ENCODE measurements at regions not wholly inside any gene's neighbourhood (a gene's known extent, or its start where the extent isn't known, plus 50 kb on each side); places are given as distances from the start of the nearest gene placed in this dataset.
"Not testable (repeated sequence)": the region's sequence is repeated elsewhere in the genome, so short reads cannot be mapped to it uniquely, and the experiment has no call there.

DNA sequence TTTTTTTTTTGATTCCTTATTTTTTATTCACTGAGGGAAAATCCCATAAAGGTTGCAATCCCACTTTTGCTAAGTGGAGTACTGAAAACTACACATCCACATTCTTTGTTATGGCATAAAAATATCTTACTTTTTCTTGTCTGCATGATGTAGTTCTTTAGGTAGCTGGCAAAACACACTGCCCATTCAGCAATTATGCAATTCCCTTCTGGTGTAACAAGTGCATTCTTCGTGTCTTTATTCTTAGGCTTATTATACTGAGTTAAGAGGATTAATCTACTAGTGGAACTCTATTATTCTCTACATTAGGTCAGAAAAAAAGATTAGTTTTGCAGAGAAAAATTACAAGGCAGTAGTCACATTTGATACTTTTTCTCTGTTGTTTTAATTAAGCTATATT lies 403.8 kb upstream of the GBE1 start:
- DNase-seq (ENCODE audit: low spot score): no peak

DNA sequence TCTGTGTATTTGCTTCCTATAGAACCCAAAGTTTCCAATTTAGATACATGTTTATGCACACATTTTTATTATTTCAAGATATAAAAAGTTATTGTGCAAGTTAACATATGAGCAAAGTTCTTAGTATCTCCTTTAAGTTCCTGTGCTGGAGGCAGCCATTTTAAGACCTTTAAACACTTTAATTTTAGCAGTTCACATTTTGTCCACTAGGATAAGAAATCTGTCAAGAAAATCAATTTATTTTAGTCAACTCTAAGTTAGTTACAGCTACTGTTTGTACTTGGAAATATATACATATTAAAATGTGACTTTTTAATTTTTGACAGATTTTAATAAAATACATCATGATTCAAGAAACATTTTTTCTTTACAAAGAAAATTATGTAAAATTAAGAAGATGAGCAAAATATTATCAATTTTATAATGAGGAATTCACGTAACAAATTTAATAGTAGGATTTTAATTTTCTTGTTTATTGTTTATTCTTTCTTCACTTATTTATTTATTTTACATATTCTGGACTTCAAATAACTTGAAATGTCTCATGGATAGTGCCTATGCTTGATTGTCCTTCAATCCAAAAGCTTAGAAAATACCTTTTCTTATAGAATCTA lies 402.6 kb upstream of the GBE1 start:
- peak; percentile 5 for DNase-seq (ENCODE audit: low spot score)

DNA sequence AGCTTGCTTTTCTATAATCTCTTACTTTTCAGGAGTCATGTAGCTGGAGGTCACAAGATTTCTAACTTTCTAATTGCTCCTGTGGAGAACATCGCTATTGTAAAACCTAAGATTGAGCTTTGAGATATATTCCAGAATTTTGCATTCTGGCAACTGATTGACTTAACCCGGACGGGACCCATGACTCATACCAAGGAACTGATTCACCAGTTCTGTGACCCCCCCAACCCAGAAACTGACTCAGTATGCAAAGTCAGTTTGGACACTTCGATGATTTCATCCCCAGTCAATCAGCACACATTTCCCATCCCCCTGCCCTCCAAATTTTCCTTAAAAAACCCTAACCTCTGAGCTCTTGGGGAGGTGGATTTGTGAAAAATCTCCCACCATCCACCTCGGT lies 396.5 kb upstream of the GBE1 start:
- no peak for DNase-seq (ENCODE audit: low spot score)

DNA sequence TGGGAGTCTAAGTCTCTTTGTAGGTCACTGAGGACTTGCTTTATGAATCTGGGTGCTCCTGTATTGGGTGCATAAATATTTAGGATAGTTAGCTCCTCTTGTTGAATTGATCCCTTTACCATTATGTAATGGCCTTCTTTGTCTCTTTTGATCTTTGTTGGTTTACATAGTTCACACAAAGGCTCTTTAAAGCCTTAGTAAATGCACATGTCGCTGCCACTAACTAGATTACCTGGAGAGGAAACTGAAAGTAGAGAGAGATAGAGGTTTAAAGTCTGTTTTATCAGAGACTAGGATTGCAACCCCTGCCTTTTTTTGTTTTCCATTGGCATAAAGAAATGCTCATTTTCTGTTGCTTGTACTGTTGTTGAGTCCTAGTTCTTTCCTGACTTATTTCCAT lies 392.4 kb upstream of the GBE1 start:
- not testable (repeated sequence) for DNase-seq (ENCODE audit: low spot score)

DNA sequence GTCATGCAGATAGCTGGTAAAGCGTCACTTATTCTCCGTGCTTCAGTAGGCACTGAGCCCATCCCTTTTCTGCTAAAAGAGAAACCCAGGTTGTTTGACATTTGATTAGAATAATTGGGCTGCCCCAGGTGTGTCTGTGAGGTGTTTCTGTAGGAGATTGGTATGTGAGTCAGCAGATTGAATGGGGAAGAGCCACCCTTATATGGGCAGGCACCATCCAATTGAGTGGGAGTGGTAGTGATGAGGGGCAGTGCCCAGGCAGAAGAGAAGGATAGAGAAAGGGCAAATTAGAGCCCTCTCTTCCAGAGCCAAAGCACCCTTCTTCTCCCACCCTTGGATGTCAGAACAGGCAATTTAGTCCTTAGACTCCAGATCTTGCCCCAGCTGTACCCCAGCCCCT lies 384.3 kb upstream of the GBE1 start:
- no peak for DNase-seq (ENCODE audit: low spot score)

DNA sequence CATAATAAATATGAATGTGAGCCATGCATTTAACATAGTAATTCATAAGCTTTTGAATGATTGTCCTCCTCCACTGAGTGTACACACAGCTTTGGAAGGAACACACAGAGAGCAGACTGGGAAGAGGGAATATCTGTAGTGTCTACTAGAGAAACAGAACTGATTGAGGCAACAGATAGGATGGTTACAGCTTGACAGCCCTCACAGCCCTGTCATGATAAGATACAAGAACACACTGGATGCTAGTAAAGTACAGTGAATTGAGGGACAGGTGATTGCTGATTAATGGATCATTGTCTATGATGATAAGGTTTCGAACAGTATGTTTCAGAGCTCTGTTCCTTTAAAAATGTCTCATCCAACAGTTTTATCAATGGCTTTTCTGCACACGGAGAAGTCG lies 383.4 kb upstream of the GBE1 start:
- DNase-seq (ENCODE audit: low spot score): no peak

DNA sequence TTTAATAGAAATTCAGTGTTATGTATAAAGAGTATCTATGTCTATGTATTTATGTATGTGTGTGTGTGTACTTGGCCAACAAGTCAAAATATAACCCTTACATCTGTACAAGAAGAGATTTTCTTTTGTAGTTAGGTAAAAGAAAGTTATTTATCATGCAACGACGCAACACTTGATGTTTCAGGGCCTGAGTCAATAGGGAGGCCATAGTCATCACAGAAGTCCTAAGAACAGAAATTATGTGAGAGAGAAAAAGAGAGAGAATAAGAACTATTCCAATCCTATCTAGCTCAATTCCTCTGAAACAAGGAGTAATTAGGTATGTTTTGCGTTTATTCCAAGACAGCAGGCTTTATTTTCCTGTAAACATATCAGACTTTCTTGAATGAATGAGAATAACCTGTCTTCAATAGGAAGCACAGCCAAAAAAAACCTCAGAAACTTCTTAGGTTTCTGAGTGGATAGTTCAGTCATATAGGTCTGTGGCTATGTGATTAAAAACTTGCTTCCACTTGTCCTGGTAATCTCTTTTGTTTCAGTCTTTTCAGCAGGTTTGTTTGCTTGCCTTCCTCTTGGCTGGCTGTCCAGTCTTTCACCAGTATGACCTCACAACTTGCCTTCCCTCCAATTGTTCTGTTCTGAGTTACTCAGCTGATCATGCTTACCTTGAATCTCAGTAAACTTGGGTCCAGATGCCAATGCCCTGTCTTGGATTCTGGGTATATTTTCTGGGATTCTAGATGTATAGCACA lies 382.4 kb upstream of the GBE1 start:
- no peak for DNase-seq (ENCODE audit: low spot score)

DNA sequence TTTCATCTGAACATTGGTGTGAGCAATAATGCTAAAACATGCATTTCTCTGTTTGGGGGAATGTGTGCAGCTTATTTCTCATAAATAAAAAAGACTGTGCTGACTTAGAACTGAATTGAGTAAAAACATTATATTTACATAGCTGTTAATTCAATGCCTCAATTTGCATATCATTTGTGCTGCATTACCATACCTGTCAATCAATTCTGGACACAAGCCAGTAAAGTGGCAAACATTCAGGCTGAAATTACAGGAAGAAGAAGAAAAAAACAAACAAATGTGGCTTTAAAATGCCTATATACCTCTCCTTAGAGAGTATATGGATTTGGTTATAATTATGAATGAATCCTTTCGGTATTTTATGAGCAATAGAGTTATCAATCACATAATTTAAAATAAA lies 380.1 kb upstream of the GBE1 start:
- no peak for DNase-seq (ENCODE audit: low spot score)

DNA sequence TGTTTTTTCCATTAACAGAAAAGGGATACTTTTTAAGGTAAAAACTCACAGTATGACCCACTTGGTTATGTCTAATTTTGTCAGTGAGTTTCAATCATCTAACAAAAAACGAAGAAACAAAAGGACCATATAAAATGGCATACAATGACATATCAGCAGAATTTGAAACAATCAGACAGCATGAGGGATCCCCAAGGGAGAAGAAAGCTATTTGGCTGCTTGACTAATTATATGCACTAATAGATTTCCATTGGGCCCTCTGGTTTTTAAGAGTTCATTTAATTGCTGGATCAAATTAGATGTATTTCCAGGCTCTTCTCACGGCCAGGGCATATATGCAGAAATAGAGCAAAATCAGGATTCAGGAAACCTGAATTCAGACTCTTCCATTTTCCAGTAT lies 376.4 kb upstream of the GBE1 start:
- no peak for DNase-seq (ENCODE audit: low spot score)

DNA sequence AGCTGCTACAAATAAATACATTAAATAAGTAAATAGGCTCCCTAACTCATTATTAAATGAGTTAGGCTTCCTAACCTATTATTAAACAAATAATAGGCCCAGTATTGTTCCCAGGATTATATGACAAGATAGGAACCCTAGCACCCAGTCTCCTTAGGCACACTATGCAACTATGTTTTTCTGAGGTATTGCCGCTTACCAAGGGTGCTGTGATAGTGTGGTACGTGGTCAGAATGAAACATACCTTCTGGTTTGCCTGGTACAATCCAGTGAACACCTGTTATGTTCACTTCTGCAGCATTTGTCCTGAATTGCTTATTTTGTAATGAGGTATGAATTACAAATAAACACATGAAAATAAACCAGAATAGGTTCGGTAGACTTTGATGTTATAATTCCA lies 375.6 kb upstream of the GBE1 start:
- no peak for DNase-seq (ENCODE audit: low spot score)

DNA sequence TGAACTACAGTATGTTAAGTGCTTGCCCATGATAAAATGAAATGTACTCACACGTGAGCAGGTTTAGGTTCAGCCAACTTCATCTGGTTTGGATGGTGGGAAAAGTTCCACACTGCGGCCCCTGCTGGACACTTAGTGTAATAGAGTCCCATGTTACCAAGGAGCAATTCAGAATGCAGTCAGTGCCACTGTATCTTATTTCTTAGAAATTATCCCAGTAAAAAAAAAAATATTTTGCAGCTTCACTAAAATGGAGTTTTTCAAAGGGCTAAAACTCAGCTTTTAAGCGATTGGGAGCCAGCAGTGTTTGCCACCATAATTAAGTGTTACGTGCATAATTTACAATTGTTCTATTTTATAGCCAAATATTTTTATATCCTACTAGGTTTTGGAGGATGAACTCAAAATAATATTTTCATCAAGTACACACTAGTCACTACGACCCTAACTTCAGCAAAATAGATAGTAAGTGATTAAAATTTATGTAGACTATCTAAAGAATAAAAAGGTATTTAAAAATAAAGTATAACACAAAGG lies 371.7 kb upstream of the GBE1 start:
- peak; percentile 66 for DNase-seq (ENCODE audit: low spot score)

DNA sequence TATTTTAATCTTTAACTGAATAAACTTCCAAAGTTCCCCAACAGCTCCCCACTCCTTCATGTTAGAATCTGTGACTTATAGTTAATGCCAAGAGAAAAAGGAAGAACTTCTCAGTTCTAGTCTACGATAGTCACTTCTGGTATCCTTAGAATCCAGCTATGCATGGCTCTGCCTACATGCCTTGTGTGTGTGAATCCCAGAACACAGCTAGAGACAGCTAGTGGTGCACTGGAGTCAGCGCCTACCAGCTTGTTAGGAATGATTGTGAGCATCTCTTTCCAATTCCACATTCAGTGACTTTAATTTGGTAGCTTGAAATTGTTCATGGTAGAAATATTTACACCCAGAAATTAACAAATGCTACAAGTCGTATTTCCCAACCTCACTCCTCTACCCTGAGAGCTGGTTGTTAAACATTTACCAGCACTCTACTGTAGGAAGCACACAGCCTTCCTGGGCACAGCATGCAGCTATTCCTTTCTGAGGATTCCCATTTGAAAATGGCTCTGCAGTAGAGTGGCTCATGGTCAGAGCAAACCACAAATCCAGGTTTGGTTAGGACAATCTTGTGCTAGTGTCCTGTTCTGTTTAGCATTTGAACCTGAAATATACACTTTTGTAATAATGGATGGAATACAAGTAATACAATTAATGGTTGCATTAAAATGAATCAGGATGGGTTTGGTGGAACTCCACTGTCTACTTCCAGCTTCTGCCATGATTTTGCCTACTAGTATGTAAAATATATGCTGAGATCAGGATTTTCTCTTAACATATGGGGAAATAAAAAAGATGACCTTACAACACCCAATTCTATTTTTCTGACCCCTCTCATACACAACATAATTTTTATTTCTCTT lies 371.0 kb upstream of the GBE1 start:
- DNase-seq (ENCODE audit: low spot score): no peak

DNA sequence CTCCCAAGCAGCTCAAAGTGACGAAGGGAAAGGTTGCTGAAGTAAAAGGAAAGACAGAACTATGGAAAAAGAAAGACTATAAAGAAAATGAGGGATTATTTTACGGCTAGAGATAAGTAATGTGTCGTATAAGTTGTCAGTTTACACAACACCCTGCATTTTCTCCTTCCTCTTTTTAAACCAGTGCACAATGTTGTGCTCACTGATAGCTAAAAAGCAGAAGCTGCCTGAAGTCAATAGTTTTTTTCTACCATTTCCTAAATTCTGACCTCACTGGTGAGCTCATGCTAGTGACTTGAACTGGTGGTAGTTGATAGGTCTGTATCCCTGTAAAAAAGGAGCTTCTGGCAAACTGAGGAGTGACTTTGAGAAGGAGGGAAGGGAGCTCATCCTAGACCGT lies 368.6 kb upstream of the GBE1 start:
- DNase-seq (ENCODE audit: low spot score): no peak

DNA sequence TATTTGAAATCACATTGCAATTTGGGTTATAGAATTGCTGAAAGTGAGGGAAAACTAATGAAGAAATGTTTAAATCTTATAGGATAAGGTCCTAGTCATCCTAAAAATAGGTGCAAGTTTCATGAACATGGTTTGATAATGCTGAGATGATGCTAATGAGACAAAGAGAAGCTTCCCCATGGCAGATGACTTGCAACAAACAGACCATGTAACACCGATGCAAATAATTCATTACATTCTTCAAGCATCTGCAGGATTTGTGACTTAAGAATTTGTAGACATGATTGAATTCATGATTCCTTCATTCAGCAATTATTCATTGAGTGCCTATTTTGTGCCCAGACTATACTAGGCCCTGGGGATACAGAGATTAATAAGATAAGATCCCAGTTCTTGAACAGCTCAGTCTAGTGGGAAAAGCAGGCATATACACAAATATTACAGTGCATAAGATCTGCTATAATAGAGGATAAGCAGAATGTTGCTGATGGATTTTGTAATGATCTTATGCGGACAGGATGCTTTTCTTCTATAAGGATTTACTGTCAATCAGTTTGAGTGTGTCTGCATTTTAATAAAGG lies 367.9 kb upstream of the GBE1 start:
- DNase-seq (ENCODE audit: low spot score): no peak

DNA sequence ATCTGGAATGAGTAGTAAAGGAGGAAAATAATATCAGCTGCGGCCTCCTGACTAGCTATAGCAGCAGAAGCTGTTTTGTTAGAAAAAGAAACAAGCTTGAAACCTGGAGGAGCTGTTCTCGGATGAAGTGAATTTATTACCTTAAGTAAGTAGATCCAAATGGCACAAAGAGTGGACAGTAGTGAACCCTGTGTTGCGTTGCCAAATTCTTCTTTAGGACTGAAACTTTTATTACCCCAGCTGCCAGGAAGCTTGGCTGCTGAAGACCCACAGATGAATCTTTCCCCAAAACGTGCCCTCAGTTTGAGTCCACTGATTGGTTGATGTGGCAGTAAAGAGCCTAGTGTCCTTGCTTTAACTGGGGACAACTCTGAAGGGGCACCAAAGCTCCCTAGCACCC lies 366.8 kb upstream of the GBE1 start:
- no peak for DNase-seq (ENCODE audit: low spot score)

DNA sequence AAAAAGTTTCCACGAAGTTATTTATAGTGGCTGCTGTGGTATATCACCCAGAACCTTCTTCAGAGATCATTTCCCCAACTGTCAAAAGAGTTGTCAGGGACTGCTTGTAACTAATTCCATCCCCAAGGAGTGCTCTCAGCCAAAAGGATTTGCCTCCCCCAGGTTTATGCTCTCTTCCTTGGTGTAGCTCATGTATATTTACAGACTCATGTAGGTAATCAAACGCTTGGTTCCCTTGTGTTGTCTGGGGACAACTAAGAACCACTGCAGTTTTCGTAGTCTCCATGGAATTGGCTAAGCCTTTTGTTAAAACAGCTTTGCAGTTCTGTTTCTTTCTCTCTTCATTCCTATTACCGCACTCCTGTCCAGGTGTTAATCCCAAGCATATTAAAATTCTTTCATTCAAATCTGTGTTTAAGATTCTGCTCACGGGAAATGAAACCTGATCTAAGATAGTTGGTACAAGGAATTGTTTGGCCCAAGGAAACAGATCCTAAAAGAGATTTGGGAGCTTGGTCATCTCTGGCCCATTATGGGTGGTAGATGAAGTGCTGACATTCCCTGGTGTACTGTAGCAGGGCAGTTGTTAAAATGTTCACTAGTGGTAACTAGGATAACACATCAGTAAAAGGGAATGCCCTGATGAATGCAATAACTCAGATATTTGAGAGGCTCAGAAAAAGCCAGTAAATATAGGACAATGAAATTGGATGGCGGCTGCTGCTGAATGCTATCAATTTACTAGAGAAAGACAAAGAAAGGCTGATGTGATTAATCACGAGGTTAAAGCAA lies 361.3 kb upstream of the GBE1 start:
- DNase-seq (ENCODE audit: low spot score): no peak

DNA sequence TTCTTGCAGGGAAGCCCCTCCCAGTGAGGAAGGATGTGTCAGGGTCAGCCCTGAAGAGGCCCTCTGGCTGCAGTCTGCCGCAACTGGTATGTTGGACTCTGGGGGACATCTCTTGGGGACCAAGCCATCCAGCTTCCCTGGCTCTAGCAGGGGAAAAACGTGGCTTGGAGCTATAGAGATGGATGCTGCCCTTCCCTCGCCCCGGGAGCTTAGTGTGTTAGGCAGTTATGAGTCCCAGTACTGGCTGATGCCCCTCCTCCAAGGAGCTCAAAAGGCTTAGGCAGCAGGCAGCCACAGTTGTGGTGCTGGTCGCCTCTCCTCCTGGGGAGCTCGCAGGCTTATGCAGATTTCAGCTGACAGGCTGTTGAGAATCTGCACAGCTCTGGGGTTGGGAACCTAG lies 353.1 kb upstream of the GBE1 start:
- no peak for DNase-seq (ENCODE audit: low spot score)

DNA sequence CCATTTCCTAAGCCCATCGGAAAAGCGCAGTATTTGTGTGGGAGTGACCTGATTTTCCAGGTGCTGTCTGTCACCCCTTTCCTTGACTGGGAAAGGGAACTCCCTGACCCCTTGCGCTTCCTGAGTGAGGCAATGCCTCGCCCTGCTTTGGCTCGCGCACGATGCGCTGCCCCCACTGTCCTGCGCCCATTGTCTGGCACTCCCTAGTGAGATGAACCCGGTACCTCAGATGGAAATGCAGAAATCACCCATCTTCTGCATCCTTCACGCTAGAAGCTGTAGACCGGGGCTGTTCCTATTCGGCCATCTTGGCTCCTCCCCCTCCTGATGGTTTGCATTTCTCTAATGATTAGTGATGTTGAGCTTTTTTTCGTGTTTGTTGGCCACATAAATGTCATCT lies 349.3 kb upstream of the GBE1 start:
- DNase-seq (ENCODE audit: low spot score): not testable (repeated sequence)

DNA sequence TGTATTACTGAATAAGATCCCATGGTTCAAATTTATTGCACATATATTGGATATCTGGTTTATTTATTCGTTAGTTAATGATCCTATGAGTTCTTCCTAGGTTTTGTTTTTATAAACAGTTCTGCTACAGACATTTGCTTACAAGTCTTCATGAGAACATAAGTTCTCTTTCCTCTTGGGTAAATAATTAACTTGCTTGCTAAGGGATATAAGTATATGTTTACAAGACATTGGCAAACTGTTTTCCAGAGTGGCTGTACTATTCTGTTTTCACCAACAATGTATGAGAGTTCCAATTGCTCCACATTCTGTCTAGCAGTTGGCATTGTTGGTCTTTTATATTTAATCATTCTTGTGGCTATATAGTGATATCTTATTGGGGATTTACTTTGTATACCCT lies 341.8 kb upstream of the GBE1 start:
- DNase-seq (ENCODE audit: low spot score): no peak

DNA sequence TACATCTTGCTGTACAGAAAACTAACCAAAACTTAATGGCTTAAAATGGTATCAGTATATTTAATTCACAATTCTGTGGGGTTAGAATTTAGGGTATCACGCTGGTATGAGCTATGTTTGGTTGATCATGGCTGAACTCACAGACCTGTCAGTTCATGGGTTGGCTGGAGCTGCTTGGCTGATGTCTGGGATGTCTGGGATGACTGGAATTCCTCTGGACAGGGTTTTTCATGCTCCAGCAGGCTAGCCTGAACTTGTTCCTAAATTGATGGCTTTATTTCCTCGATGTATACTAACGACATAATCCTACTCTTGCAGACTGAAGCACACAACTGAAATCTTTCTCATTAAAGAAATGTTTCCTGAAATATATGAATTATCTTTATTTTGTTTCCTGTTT lies 338.9 kb upstream of the GBE1 start:
- no peak for DNase-seq (ENCODE audit: low spot score)

DNA sequence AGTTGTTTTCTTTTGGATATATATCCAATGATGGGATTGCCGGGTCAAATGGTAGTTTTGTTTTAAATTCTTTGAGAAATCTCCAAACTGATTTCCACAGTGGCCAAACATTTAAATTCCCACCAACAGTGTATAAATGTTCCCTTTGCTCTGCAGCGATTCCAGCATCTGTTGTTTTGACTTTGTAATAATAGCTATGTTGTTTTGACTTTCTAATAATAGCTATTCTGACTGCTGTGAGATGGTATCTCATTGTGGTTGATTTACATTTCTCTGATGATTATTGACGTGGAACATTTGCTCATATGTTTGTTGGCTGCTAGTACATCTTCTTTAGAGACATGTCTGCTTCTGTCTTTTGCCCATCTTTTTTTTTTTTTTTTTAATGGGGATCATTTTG lies 332.2 kb upstream of the GBE1 start:
- DNase-seq (ENCODE audit: low spot score): no peak

DNA sequence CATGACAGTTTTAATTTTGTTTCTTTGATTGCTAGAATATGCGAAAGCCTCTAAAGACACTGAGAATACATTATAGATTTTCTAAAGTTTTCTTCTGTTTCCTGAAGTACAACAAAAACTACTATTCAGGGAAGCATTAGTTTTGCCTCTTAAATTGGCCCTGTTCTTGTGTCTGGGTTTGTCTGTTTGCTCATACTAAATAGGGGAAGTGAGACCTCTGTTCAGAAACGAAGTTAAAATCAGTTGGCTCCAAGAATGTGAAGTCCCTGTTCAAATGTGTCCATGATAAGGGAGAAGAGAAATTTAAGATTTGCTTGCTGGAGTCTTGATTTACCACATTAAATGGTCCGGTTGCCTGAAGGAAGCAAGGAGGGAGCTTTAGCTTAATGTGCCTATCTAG lies 327.3 kb upstream of the GBE1 start:
- DNase-seq (ENCODE audit: low spot score): no peak
